ENCODE measurements at regions not wholly inside any gene's neighbourhood (a gene's known extent, or its start where the extent isn't known, plus 50 kb on each side); places are given as distances from the start of the nearest gene placed in this dataset.

GRCh38 chr14:41986083-41986645 lies 379.5 kb downstream of the LRFN5 start:
- no peak for DNase-seq (ENCODE audit: low spot score)

- DNase-seq (ENCODE audit: low spot score): no peak
Measured at GRCh38 chr14:41973178-41973577, 366.5 kb downstream of the LRFN5 start.

GRCh38 chr14:41972531-41972930 lies 365.9 kb downstream of the LRFN5 start:
- no peak for DNase-seq (ENCODE audit: low spot score)

GRCh38 chr14:41960281-41960680 lies 353.6 kb downstream of the LRFN5 start:
- no peak for DNase-seq (ENCODE audit: low spot score)

GRCh38 chr14:41957459-41957858 lies 350.8 kb downstream of the LRFN5 start:
- no peak for DNase-seq (ENCODE audit: low spot score)
